Caco-2 (cell line): ENCODE measurements at regions not wholly inside any gene's neighbourhood (a gene's known extent, or its start where the extent isn't known, plus 50 kb on each side); places are given as distances from the start of the nearest gene placed in this dataset.

ENCODE experiments used
- BruUV-seq: library from RNA; stranded (reverse); fragments of 400-500 nt; replicated peaks from 2 replicates; lab custom pipeline; 2021; lab: Mats Ljungman, UMichigan
- CTCF ChIA-PET: fragments of 300-600 bp; sonication (Branson Sonifier 250); formaldehyde crosslinking; loops from one replicate; lab custom pipeline; 2022; ENCODE audit warnings: antibody characterized with exemption; lab: Charles Lee
- POLR2A ChIA-PET: fragments of 300-600 bp; sonication (Branson Sonifier 250); formaldehyde crosslinking; loops from one replicate; lab custom pipeline; 2022; ENCODE audit warnings: antibody characterized with exemption; lab: Charles Lee
- DNase-seq, 2 experiments: peaks; one replicate each; pipeline versions ENCODE4 v3.0.0 to v3.0.0-alpha.2; 2020 to 2022
- H3K27me3 ChIP-seq: replicated peaks from 2 replicates; pipeline ENCODE4 v1.6.0; 2011; ENCODE audit warnings: low read length; ENCODE audit not compliant: control insufficient read depth, insufficient read depth
- H3K36me3 ChIP-seq: 2 replicates; pipeline ENCODE4 v1.5.1; 2011; ENCODE audit warnings: low read length; ENCODE audit not compliant: control insufficient read depth, insufficient read depth
- H3K4me1 ChIP-seq: fragments of 250-450 bp; sonication (Bioruptor Pico); 2 replicates; pipeline ENCODE4 v1.5.1; 2020; ENCODE audit warnings: mild to moderate bottlenecking
- H3K4me3 ChIP-seq: 2 replicates; pipeline ENCODE4 v1.5.1; 2011; ENCODE audit warnings: low read depth, mild to moderate bottlenecking, control low read depth, low read length
- H3K9me3 ChIP-seq: fragments of 250-450 bp; sonication (Bioruptor Pico); 2 replicates; pipeline ENCODE4 v1.5.1; 2020; ENCODE audit warnings: mild to moderate bottlenecking, moderate library complexity
- H3K27ac Mint-ChIP-seq: one replicate; pipeline ENCODE4 v1.8.0; 2022; ENCODE audit warnings: mixed read lengths; ENCODE audit not compliant: unreplicated experiment
- H3K27me3 Mint-ChIP-seq: one replicate; pipeline ENCODE4 v1.8.0; 2022; ENCODE audit warnings: mixed read lengths; ENCODE audit not compliant: insufficient read depth, unreplicated experiment
- H3K36me3 Mint-ChIP-seq: one replicate; pipeline ENCODE4 v1.8.0; 2022; ENCODE audit warnings: mild to moderate bottlenecking, mixed read lengths; ENCODE audit not compliant: insufficient read depth, unreplicated experiment
- H3K4me1 Mint-ChIP-seq: one replicate; pipeline ENCODE4 v1.8.0; 2022; ENCODE audit warnings: low read depth, mixed read lengths; ENCODE audit not compliant: unreplicated experiment
- H3K4me3 Mint-ChIP-seq: one replicate; pipeline ENCODE4 v1.8.0; 2022; ENCODE audit warnings: mild to moderate bottlenecking, moderate library complexity, mixed read lengths; ENCODE audit not compliant: unreplicated experiment
- H3K9me3 Mint-ChIP-seq: one replicate; pipeline ENCODE4 v1.8.0; 2022; ENCODE audit warnings: mixed read lengths; ENCODE audit not compliant: unreplicated experiment
- intact Hi-C: fragments of 100-400 bp; cut with micrococcal nuclease; formaldehyde crosslinking; loops from one replicate; pipeline ENCODE4 v1.10.0; 2022; ENCODE audit not compliant: unreplicated experiment
- TF ChIP-seq, protein P1 (sequence below), 2 experiments: fragments of 200-600 bp in 1 of 2; IDR thresholded peaks; 1 replicate in 1 of 2; 2 replicates in 1 of 2; pipeline versions ENCODE4 v1.5.1 to v1.8.0; 2011 to 2022; ENCODE audit warnings: antibody characterized with exemption in 1 of 2, control low read depth in 1 of 2, inconsistent platforms in 1 of 2, low read depth in 1 of 2, low read length in 1 of 2, mild to moderate bottlenecking in 1 of 2, moderate library complexity in 1 of 2; ENCODE audit not compliant: insufficient read depth in 1 of 2, severe bottlenecking in 1 of 2, unreplicated experiment in 1 of 2

GRCh38 chr12:126581655-126582054 is 1516.4 kb downstream of the AACS start:
- Histone ChIP-seq H3K4me3 (no peak overlapping the region), H3K4me1 (no peaks in the 10 kb centered on the region), H3K9me3 (no peaks in the 10 kb centered on the region), H3K27me3 (no peaks in the 10 kb centered on the region), H3K36me3 (no peaks in the 10 kb centered on the region)
- CTCF ChIA-PET, result no interaction called here
- no peak overlapping the region for H3K4me3 Mint-ChIP-seq
- BruUV-seq, result no TSS peak
- no peak overlapping the region for H3K27ac Mint-ChIP-seq
- no peaks in the 10 kb centered on the region for H3K9me3 Mint-ChIP-seq
- H3K27me3 Mint-ChIP-seq, result no peaks in the 10 kb centered on the region
- no peak for DNase-seq
- no peaks in the 10 kb centered on the region for H3K36me3 Mint-ChIP-seq
- no peaks in the 10 kb centered on the region for H3K4me1 Mint-ChIP-seq
- intact Hi-C loops, result no loop called here
- TF ChIP-seq, protein P1, sequence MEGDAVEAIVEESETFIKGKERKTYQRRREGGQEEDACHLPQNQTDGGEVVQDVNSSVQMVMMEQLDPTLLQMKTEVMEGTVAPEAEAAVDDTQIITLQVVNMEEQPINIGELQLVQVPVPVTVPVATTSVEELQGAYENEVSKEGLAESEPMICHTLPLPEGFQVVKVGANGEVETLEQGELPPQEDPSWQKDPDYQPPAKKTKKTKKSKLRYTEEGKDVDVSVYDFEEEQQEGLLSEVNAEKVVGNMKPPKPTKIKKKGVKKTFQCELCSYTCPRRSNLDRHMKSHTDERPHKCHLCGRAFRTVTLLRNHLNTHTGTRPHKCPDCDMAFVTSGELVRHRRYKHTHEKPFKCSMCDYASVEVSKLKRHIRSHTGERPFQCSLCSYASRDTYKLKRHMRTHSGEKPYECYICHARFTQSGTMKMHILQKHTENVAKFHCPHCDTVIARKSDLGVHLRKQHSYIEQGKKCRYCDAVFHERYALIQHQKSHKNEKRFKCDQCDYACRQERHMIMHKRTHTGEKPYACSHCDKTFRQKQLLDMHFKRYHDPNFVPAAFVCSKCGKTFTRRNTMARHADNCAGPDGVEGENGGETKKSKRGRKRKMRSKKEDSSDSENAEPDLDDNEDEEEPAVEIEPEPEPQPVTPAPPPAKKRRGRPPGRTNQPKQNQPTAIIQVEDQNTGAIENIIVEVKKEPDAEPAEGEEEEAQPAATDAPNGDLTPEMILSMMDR (IDR thresholded peaks at IDR 0.05; ENCODE audit: insufficient read depth in 1 of 2, low read depth in 1 of 2, low read length in 1 of 2, severe bottlenecking in 1 of 2, unreplicated experiment in 1 of 2), result no peak
- POLR2A ChIA-PET, result no interaction called here

- Mint-ChIP-seq H3K36me3 (no peaks in the 10 kb centered on the region), H3K4me3 (no peak overlapping the region), H3K4me1 (no peaks in the 10 kb centered on the region), H3K27me3 (no peaks in the 10 kb centered on the region), H3K27ac (no peak overlapping the region), H3K9me3 (no peaks in the 10 kb centered on the region)
- H3K4me1 ChIP-seq, result no peaks in the 10 kb centered on the region
- POLR2A ChIA-PET, result no interaction called here
- H3K36me3 ChIP-seq, result no peaks in the 10 kb centered on the region
- CTCF ChIA-PET, result no interaction called here
- no TSS peak for BruUV-seq
- intact Hi-C loops, result no loop called here
- no peak for DNase-seq
- TF ChIP-seq, protein P1 (IDR thresholded peaks at IDR 0.05; ENCODE audit: insufficient read depth in 1 of 2, low read depth in 1 of 2, low read length in 1 of 2, severe bottlenecking in 1 of 2, unreplicated experiment in 1 of 2), result no peak
- no peaks in the 10 kb centered on the region for H3K27me3 ChIP-seq
- no peak overlapping the region for H3K4me3 ChIP-seq
- no peaks in the 10 kb centered on the region for H3K9me3 ChIP-seq
These were observed 1517.0 kb downstream of the AACS start for GRCh38 chr12:126582231-126582630.

DNA sequence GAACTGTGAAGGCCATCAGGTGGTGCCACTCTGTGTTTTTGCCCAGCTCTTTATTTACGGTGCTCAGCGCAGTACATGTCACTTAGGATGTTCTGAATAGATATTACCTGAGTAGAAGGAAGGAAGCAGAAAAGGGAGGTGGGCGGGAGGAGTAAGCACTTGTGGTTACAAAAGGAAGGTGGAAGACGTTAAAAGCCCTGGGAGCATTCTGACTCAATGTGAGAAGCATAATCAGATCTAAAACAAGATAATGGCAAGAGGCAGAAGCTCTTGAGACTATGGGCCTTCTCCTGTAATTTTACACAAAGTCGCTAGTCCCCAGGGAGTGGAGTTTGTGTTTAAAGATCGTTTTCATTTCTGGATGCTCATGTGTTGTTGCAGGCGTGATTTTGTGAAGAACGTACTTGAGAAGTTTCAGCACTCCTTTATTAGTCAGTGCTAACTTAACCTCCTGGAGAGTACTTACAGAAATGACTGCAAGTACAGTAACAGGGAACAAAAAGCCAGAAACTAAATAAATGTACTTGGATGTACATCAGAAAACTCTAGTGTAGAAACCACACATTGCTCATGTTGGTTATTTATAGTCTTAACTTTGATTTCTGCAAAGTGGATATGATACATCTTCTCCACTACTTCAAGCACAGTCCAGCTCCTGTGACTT is 1523.5 kb downstream of the AACS start:
- no peaks in the 10 kb centered on the region for H3K9me3 ChIP-seq
- no peaks in the 10 kb centered on the region for H3K36me3 Mint-ChIP-seq

More for the DNA sequence above, 1523.5 kb downstream of the AACS start:
- TF ChIP-seq, protein P1 (IDR thresholded peaks at IDR 0.05; ENCODE audit: insufficient read depth in 1 of 2, low read depth in 1 of 2, low read length in 1 of 2, severe bottlenecking in 1 of 2, unreplicated experiment in 1 of 2), result no peak
- ChIA-PET POLR2A (no interaction called here), CTCF (no interaction called here)
- H3K4me3 ChIP-seq, result no peak overlapping the region
- no peak overlapping the region for H3K27ac Mint-ChIP-seq
- no peaks in the 10 kb centered on the region for H3K4me1 ChIP-seq
- H3K9me3 Mint-ChIP-seq, result no peaks in the 10 kb centered on the region
- H3K4me3 Mint-ChIP-seq, result no peak overlapping the region
- BruUV-seq, result no TSS peak
- H3K4me1 Mint-ChIP-seq, result no peaks in the 10 kb centered on the region
- no peak for DNase-seq
- no peaks in the 10 kb centered on the region for H3K27me3 Mint-ChIP-seq
- H3K36me3 ChIP-seq, result no peaks in the 10 kb centered on the region
- H3K27me3 ChIP-seq, result no peaks in the 10 kb centered on the region
- intact Hi-C loops, result no loop called here
